Renal cortical epithelial cell (primary cell): ENCODE measurements at regions not wholly inside any gene's neighbourhood (a gene's known extent, or its start where the extent isn't known, plus 50 kb on each side); places are given as distances from the start of the nearest gene placed in this dataset.
"Not testable (repeated sequence)": the region's sequence is repeated elsewhere in the genome, so short reads cannot be mapped to it uniquely, and the experiment has no call there.

ENCODE experiments used
- DNase-seq: peaks from one replicate; pipeline ENCODE4 v3.0.0-alpha.2; 2011; ENCODE audit warnings: low read depth

- DNase-seq, result no peak
Observed at GRCh38 chr12:88893801-88894200, 313.5 kb upstream of the KITLG start.

- not testable (repeated sequence) for DNase-seq
Observed at GRCh38 chr12:88891434-88891833, 311.2 kb upstream of the KITLG start.

- DNase-seq, result no peak
Observed at GRCh38 chr12:88889326-88890110, 309.2 kb upstream of the KITLG start.

GRCh38 chr12:88884600-88884999 is 304.3 kb upstream of the KITLG start:
- no peak for DNase-seq

GRCh38 chr12:88882662-88883061 is 302.4 kb upstream of the KITLG start:
- no peak for DNase-seq

- DNase-seq, result no peak
Observed at GRCh38 chr12:88880051-88880450, 299.8 kb upstream of the KITLG start.

GRCh38 chr12:88878295-88878694 is 298.0 kb upstream of the KITLG start:
- DNase-seq, result no peak

GRCh38 chr12:88876857-88877256 is 296.6 kb upstream of the KITLG start:
- DNase-seq, result peak; percentile 26

GRCh38 chr12:88870000-88870737 is 289.9 kb upstream of the KITLG start:
- DNase-seq, result no peak

GRCh38 chr12:88868050-88868449 is 287.8 kb upstream of the KITLG start:
- no peak for DNase-seq

- no peak for DNase-seq
Observed at GRCh38 chr12:88867510-88867909, 287.2 kb upstream of the KITLG start.

- no peak for DNase-seq
Observed at GRCh38 chr12:88866881-88867280, 286.6 kb upstream of the KITLG start.

- DNase-seq, result no peak
Observed at GRCh38 chr12:88865537-88865936, 285.3 kb upstream of the KITLG start.

- DNase-seq, result no peak
Observed at GRCh38 chr12:88860851-88861250, 280.6 kb upstream of the KITLG start.

- DNase-seq, result no peak
Observed at GRCh38 chr12:88856201-88856600, 275.9 kb upstream of the KITLG start.

GRCh38 chr12:88855301-88855700 is 275.0 kb upstream of the KITLG start:
- DNase-seq, result no peak

GRCh38 chr12:88854260-88854659 is 274.0 kb upstream of the KITLG start:
- DNase-seq, result peak; percentile 98

- DNase-seq, result not testable (repeated sequence)
Observed at GRCh38 chr12:88847246-88847645, 267.0 kb upstream of the KITLG start.

GRCh38 chr12:88844426-88844825 is 264.2 kb upstream of the KITLG start:
- no peak for DNase-seq

GRCh38 chr12:88842314-88842713 is 262.0 kb upstream of the KITLG start:
- DNase-seq, result no peak

- no peak for DNase-seq
Observed at GRCh38 chr12:88839486-88839885, 259.2 kb upstream of the KITLG start.

- DNase-seq, result peak; percentile 33
Observed at GRCh38 chr12:88836156-88836555, 255.9 kb upstream of the KITLG start.

GRCh38 chr12:88834226-88834625 is 254.0 kb upstream of the KITLG start:
- no peak for DNase-seq
